Parathyroid adenoma (tissue), 2 donors: ENCODE measurements at regions not wholly inside any gene's neighbourhood (a gene's known extent, or its start where the extent isn't known, plus 50 kb on each side); places are given as distances from the start of the nearest gene placed in this dataset.

Source experiments
- H2AFZ ChIP-seq: fragments of 300-600 bp; sonication (generic); one replicate; pipeline ENCODE4 v1.7.0; 2017; ENCODE audit warnings: antibody characterized with exemption, mild to moderate bottlenecking
- H3K27ac ChIP-seq: fragments of 300-600 bp; sonication (generic); one replicate; pipeline ENCODE4 v1.7.0; 2017
- H3K27me3 ChIP-seq: fragments of 300-600 bp; sonication (generic); one replicate; pipeline ENCODE4 v1.7.0; 2017; ENCODE audit warnings: low read length; ENCODE audit not compliant: control insufficient read depth, insufficient read depth
- H3K36me3 ChIP-seq: fragments of 300-600 bp; sonication (generic); one replicate; pipeline ENCODE4 v1.7.0; 2017; ENCODE audit warnings: low read length; ENCODE audit not compliant: control insufficient read depth, insufficient read depth
- H3K4me1 ChIP-seq: fragments of 300-600 bp; sonication (generic); one replicate; pipeline ENCODE4 v1.7.0; 2017; ENCODE audit warnings: control low read depth
- H3K4me2 ChIP-seq: fragments of 300-600 bp; sonication (generic); one replicate; pipeline ENCODE4 v1.7.0; 2017; ENCODE audit warnings: low read length
- H3K4me3 ChIP-seq: fragments of 300-600 bp; sonication (generic); one replicate; pipeline ENCODE4 v1.7.0; 2017; ENCODE audit warnings: low read depth, low read length
- H3K79me2 ChIP-seq: fragments of 300-600 bp; sonication (generic); one replicate; pipeline ENCODE4 v1.7.0; 2017; ENCODE audit warnings: control low read depth
- H3K9ac ChIP-seq: fragments of 300-600 bp; sonication (generic); one replicate; pipeline ENCODE4 v1.7.0; 2017; ENCODE audit warnings: mild to moderate bottlenecking
- H3K9me3 ChIP-seq: fragments of 300-600 bp; sonication (generic); one replicate; pipeline ENCODE4 v1.7.0; 2017; ENCODE audit warnings: low read length; ENCODE audit not compliant: control insufficient read depth
- CTCF ChIP-seq: fragments of 300-600 bp; sonication (generic); IDR thresholded peaks from one replicate; pipeline ENCODE4 v1.7.0; 2017; ENCODE audit warnings: antibody characterized with exemption, mild to moderate bottlenecking
- donor health status: primary hyperparathyroidism.

- Histone ChIP-seq H3K27ac (no peak overlapping the region), H3K4me3 (no peak overlapping the region), H3K9me3 (no peaks in the 10 kb centered on the region), H3K4me1 (no peaks in the 10 kb centered on the region), H3K9ac (no peak overlapping the region), H3K4me2 (no peak overlapping the region), H3K36me3 (no peaks in the 10 kb centered on the region), H2AFZ (no peak overlapping the region), H3K27me3 (no peaks in the 10 kb centered on the region), H3K79me2 (no peaks in the 10 kb centered on the region)
- TF ChIP-seq CTCF, result no peak
Measured at GRCh38 chr1:25079048-25079447, 149.0 kb upstream of the RUNX3 start.

DNA sequence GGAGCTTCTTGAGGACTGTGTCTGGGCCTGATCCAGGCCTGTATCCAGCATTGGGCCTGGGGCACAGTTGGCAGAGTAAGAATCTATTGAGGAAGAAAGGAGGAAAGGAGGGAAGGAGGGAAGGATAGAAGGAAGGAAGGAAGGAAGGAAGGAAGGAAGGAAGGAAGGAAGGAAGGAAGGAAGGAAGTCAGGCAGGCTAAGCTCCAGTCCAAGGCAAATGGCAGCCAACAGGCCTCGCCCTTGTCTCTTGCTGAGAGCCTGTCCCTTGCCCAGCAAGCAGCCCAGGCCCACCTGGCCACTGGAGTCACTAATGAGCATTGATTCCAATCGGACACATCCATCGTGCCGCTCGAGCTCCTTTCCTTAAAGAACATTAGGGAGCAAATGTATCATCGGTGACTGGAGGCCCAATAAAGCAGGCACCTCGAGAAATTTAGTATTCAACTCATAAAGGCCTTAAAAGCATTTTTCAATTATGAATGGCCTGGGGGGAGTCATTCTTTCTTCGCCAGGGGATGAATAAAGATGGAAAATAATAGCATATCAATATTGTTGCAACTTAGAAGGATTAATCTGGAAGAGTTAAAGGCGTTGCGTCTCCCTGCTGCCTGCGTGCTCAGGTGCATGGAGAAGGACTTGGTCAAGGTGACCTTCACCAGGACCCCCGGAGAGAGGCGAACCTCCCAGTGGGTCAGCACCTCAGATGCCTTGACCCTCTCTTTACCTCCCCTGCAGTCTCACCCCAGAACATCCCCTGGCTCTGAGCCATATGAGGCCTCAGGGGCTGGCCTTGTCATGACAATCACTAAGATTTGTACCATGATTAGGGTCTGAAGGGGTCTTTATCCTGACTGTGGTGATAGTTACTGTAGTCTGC is 144.5 kb upstream of the RUNX3 start:
- Histone ChIP-seq H2AFZ (no peak overlapping the region), H3K79me2 (no peaks in the 10 kb centered on the region), H3K27ac (no peak overlapping the region), H3K9ac (no peak overlapping the region), H3K9me3 (no peaks in the 10 kb centered on the region), H3K4me2 (no peak overlapping the region), H3K36me3 (no peaks in the 10 kb centered on the region), H3K4me3 (no peak overlapping the region), H3K4me1 (no peaks in the 10 kb centered on the region), H3K27me3 (no peaks in the 10 kb centered on the region)
- TF ChIP-seq CTCF, result no peak

- Histone ChIP-seq H3K4me3 (no peak overlapping the region), H3K9me3 (no peaks in the 10 kb centered on the region), H3K36me3 (no peaks in the 10 kb centered on the region), H3K4me1 (no peaks in the 10 kb centered on the region), H3K27me3 (no peaks in the 10 kb centered on the region), H2AFZ (no peak overlapping the region), H3K27ac (no peak overlapping the region), H3K79me2 (no peaks in the 10 kb centered on the region), H3K4me2 (no peak overlapping the region), H3K9ac (no peak overlapping the region)
- no peak for TF ChIP-seq CTCF
Measured at GRCh38 chr1:25073640-25074270, 143.7 kb upstream of the RUNX3 start.

- TF ChIP-seq CTCF, result no peak
- no peaks in the 10 kb centered on the region for H3K79me2 ChIP-seq
Measured at GRCh38 chr1:25072461-25072860, 142.4 kb upstream of the RUNX3 start.

More at GRCh38 chr1:25072461-25072860, 142.4 kb upstream of the RUNX3 start:
- H3K27ac ChIP-seq, result no peak overlapping the region
- H3K9ac ChIP-seq, result no peak overlapping the region
- no peaks in the 10 kb centered on the region for H3K36me3 ChIP-seq
- H3K4me2 ChIP-seq, result no peak overlapping the region
- H2AFZ ChIP-seq, result no peak overlapping the region
- H3K4me3 ChIP-seq, result no peak overlapping the region
- no peaks in the 10 kb centered on the region for H3K9me3 ChIP-seq
- H3K27me3 ChIP-seq, result no peaks in the 10 kb centered on the region
- no peaks in the 10 kb centered on the region for H3K4me1 ChIP-seq
